SK-N-SH treated with all-trans-retinoic acid at 6 μM for 48 hours (cell line): ENCODE measurements at regions not wholly inside any gene's neighbourhood (a gene's known extent, or its start where the extent isn't known, plus 50 kb on each side); places are given as distances from the start of the nearest gene placed in this dataset.

Source experiments
- ATAC-seq: fragments of 200-7000 bp; cut with Tn5 transposase; 3 replicates; pipeline ENCODE4 v1.9.1; 2020; ENCODE audit warnings: mild to moderate bottlenecking, moderate library complexity
- ARNTL ChIP-seq: fragments of 450-650 bp; formaldehyde crosslinking; IDR thresholded peaks from 2 replicates; pipeline ENCODE4 v1.5.0; 2020; ENCODE audit warnings: low read depth, mild to moderate bottlenecking, moderate library complexity, borderline replicate concordance
- BACH2 ChIP-seq: fragments of 250-450 bp; sonication (Bioruptor Pico); IDR thresholded peaks from 2 replicates; pipeline ENCODE4 v1.9.0; 2021; ENCODE audit warnings: mild to moderate bottlenecking, borderline replicate concordance
- CSDC2 ChIP-seq: fragments of 250-450 bp; sonication (Bioruptor Pico); IDR thresholded peaks from 2 replicates; pipeline ENCODE4 v1.5.0; 2020; ENCODE audit warnings: mild to moderate bottlenecking, moderate library complexity
- CSRNP3 ChIP-seq: fragments of 250-450 bp; sonication (Bioruptor Pico); IDR thresholded peaks from 2 replicates; pipeline ENCODE4 v1.5.1; 2021; ENCODE audit warnings: mild to moderate bottlenecking, moderate library complexity
- ESRRG ChIP-seq: fragments of 250-450 bp; sonication (Bioruptor Pico); IDR thresholded peaks from 2 replicates; pipeline ENCODE4 v1.6.1; 2021; ENCODE audit warnings: mild to moderate bottlenecking
- GLIS3 ChIP-seq: fragments of 250-450 bp; sonication (Bioruptor Pico); IDR thresholded peaks from 2 replicates; pipeline ENCODE4 v1.5.0; 2020; ENCODE audit warnings: mild to moderate bottlenecking, moderate library complexity
- ISL1 ChIP-seq: fragments of 250-450 bp; sonication (Bioruptor Pico); IDR thresholded peaks from 2 replicates; pipeline ENCODE4 v2.1.2; 2022; ENCODE audit warnings: mild to moderate bottlenecking, moderate library complexity
- POU6F1 ChIP-seq: fragments of 250-450 bp; sonication (Bioruptor Pico); IDR thresholded peaks from 2 replicates; pipeline ENCODE4 v1.8.0; 2021; ENCODE audit warnings: low read depth, mild to moderate bottlenecking, moderate library complexity, borderline replicate concordance
- PPARA ChIP-seq: fragments of 250-450 bp; sonication (Bioruptor Pico); IDR thresholded peaks from 2 replicates; pipeline ENCODE4 v1.5.0; 2020; ENCODE audit warnings: mild to moderate bottlenecking, borderline replicate concordance
- RARB ChIP-seq: fragments of 250-450 bp; sonication (Bioruptor Pico); IDR thresholded peaks from 2 replicates; pipeline ENCODE4 v1.8.0; 2021; ENCODE audit warnings: mild to moderate bottlenecking, moderate library complexity
- SNAI2 ChIP-seq: fragments of 250-450 bp; sonication (Bioruptor Pico); IDR thresholded peaks from 2 replicates; pipeline ENCODE4 v1.5.0; 2020; ENCODE audit warnings: mild to moderate bottlenecking, moderate library complexity
- TCF4 ChIP-seq: fragments of 250-450 bp; sonication (Bioruptor Pico); IDR thresholded peaks from 2 replicates; pipeline ENCODE4 v1.8.0; 2021; ENCODE audit warnings: mild to moderate bottlenecking, moderate library complexity, borderline replicate concordance
- TSHZ2 ChIP-seq: fragments of 250-450 bp; sonication (Bioruptor Pico); IDR thresholded peaks from 2 replicates; pipeline ENCODE4 v1.5.0; 2020; ENCODE audit warnings: mild to moderate bottlenecking, moderate library complexity
- ZFP3 ChIP-seq: fragments of 250-450 bp; sonication (Bioruptor Pico); IDR thresholded peaks from 2 replicates; pipeline ENCODE4 v1.5.0; 2020; ENCODE audit warnings: mild to moderate bottlenecking, moderate library complexity
- ZFP30 ChIP-seq: fragments of 450-650 bp; formaldehyde crosslinking; IDR thresholded peaks from 2 replicates; pipeline ENCODE4 v1.5.0; 2022; ENCODE audit warnings: mild to moderate bottlenecking, moderate library complexity
- ZNF70 ChIP-seq: fragments of 450-650 bp; formaldehyde crosslinking; IDR thresholded peaks from 2 replicates; pipeline ENCODE4 v1.5.0; 2020; ENCODE audit warnings: mild to moderate bottlenecking, moderate library complexity
- ZNF8 ChIP-seq: fragments of 450-650 bp; formaldehyde crosslinking; IDR thresholded peaks from 2 replicates; pipeline ENCODE4 v1.5.0; 2020; ENCODE audit warnings: mild to moderate bottlenecking, moderate library complexity

GRCh38 chr1:82387012-82387366 is 586.3 kb downstream of the ADGRL2 start (continued):
- TF ChIP-seq POU6F1 (CRISPR knock-in tag) (no peak), PPARA (CRISPR knock-in tag) (no peak), SNAI2 (CRISPR knock-in tag) (no peak), ESRRG (CRISPR knock-in tag) (no peak), ZNF70 (CRISPR knock-in tag) (no peak)

- TF ChIP-seq ARNTL (CRISPR knock-in tag) (no peak), ISL1 (0 out of 2 replicates have a peak, but pooled peaks have one; percentile 9)
- TF ChIP-seq, all 23 proteins: peak for 1
- no peak for ATAC-seq
These were observed 585.8 kb downstream of the ADGRL2 start for GRCh38 chr1:82386365-82387011.

- no peak for ATAC-seq
- TF ChIP-seq ZFP3 (no peak), ISL1 (no peak), PPARA (CRISPR knock-in tag) (no peak), ZNF8 (no peak), TSHZ2 (CRISPR knock-in tag) (no peak)
These were observed 584.0 kb downstream of the ADGRL2 start for GRCh38 chr1:82384776-82385175.

GRCh38 chr1:82377201-82377884 is 576.6 kb downstream of the ADGRL2 start:
- ATAC-seq, result no peak
- no peak for TF ChIP-seq PPARA (CRISPR knock-in tag)
- TF ChIP-seq TCF4, result no peak
- peak; percentile 52; the same call in 1 of the 2 replicates for TF ChIP-seq ISL1
- TF ChIP-seq, all 23 proteins: peak for 1

- ATAC-seq, result no peak
These were observed 573.0 kb downstream of the ADGRL2 start for GRCh38 chr1:82373710-82374109.

More at GRCh38 chr1:82373710-82374109, 573.0 kb downstream of the ADGRL2 start:
- no peak for TF ChIP-seq GLIS3 (CRISPR knock-in tag)
- no peak for TF ChIP-seq TSHZ2 (CRISPR knock-in tag)
- TF ChIP-seq SNAI2 (CRISPR knock-in tag), result no peak
- TF ChIP-seq CSDC2 (CRISPR knock-in tag), result no peak
- no peak for TF ChIP-seq BACH2 (CRISPR knock-in tag)
- TF ChIP-seq ZFP3, result no peak
- TF ChIP-seq RARB, result no peak
- TF ChIP-seq CSRNP3 (CRISPR knock-in tag), result no peak
- TF ChIP-seq ISL1, result no peak
- TF ChIP-seq ZFP30 (CRISPR knock-in tag), result no peak
